Smooth muscle cell (in vitro differentiated cells): ENCODE measurements at regions not wholly inside any gene's neighbourhood (a gene's known extent, or its start where the extent isn't known, plus 50 kb on each side); places are given as distances from the start of the nearest gene placed in this dataset.
A peak's percentile ranks its signal among the peaks of the same experiment; 100 is the strongest.

Experiments
- DNase-seq: peaks from one replicate; lab custom pipeline; 2025; ENCODE audit not compliant: unreplicated experiment; lab: John Stamatoyannopoulos, UW
- H2AFZ ChIP-seq: fragments of 200-600 bp; sonication (generic); 2 replicates; pipeline ENCODE4 v1.6.0; 2016; ENCODE audit warnings: antibody characterized with exemption, low read depth, mild to moderate bottlenecking
- H3F3A ChIP-seq: fragments of 200-600 bp; sonication (generic); 2 replicates; pipeline ENCODE4 v1.6.0; 2017; ENCODE audit warnings: antibody characterized with exemption, low read depth
- H3K27ac ChIP-seq: fragments of 200-600 bp; sonication (generic); 2 replicates; pipeline ENCODE4 v1.5.1; 2016; ENCODE audit warnings: low read depth, mild to moderate bottlenecking
- H3K27me3 ChIP-seq: fragments of 200-600 bp; sonication (generic); 2 replicates; pipeline ENCODE4 v1.6.1; 2016; ENCODE audit warnings: low read depth, mild to moderate bottlenecking
- H3K36me3 ChIP-seq: fragments of 200-600 bp; sonication (generic); 2 replicates; pipeline ENCODE4 v1.5.1; 2016; ENCODE audit warnings: low read depth
- H3K4me1 ChIP-seq: fragments of 200-600 bp; sonication (generic); 2 replicates; pipeline ENCODE4 v1.5.1; 2016; ENCODE audit warnings: low read depth
- H3K4me2 ChIP-seq: fragments of 200-600 bp; sonication (generic); 2 replicates; pipeline ENCODE4 v1.6.0; 2016; ENCODE audit warnings: mild to moderate bottlenecking
- H3K4me3 ChIP-seq: fragments of 200-600 bp; sonication (generic); 2 replicates; pipeline ENCODE4 v1.5.1; 2016; ENCODE audit warnings: mild to moderate bottlenecking
- H3K79me2 ChIP-seq: fragments of 200-600 bp; sonication (generic); 2 replicates; pipeline ENCODE4 v1.6.0; 2016; ENCODE audit warnings: low read depth, mild to moderate bottlenecking
- H3K9ac ChIP-seq: fragments of 200-600 bp; sonication (generic); 2 replicates; pipeline ENCODE4 v1.6.0; 2016; ENCODE audit warnings: low read depth
- H3K9me3 ChIP-seq: fragments of 200-600 bp; sonication (generic); replicated peaks from 2 replicates; pipeline ENCODE4 v1.5.1; 2016; ENCODE audit warnings: low read depth
- H4K20me1 ChIP-seq: fragments of 200-600 bp; sonication (generic); 2 replicates; pipeline ENCODE4 v1.6.0; 2016; ENCODE audit warnings: low read depth
- CTCF ChIP-seq: fragments of 200-600 bp; sonication (generic); IDR thresholded peaks from 2 replicates; pipeline ENCODE4 v1.5.1; 2017; ENCODE audit warnings: borderline replicate concordance, mild to moderate bottlenecking, antibody characterized with exemption; ENCODE audit not compliant: insufficient read depth, poor library complexity, severe bottlenecking
- WGBS: methylation state at CpG from one replicate; pipeline ENCODE4 v1.1.7; 2016; ENCODE audit warnings: low lambda C conversion rate; 5-methylcytosine and 5-hydroxymethylcytosine counted together

GRCh38 chr20:52083627-52084232 is 107.8 kb downstream of the ZFP64 start:
- peak; percentile 69 for TF ChIP-seq CTCF
- 46% methylated on average over 11 of the region's 11 CpGs for WGBS
- H3K4me1 ChIP-seq: peaks cover 11% of the 10 kb centered on the region
- no peak overlapping the region for H2AFZ ChIP-seq
- DNase-seq: no peak
- H3K36me3 ChIP-seq: peaks cover 18% of the 10 kb centered on the region
- no peak overlapping the region for H3K9ac ChIP-seq
- no peaks in the 10 kb centered on the region for H3K27me3 ChIP-seq
- H4K20me1 ChIP-seq: no peaks in the 10 kb centered on the region
- no peak overlapping the region for H3K4me3 ChIP-seq
- no peak overlapping the region for H3K4me2 ChIP-seq
- no peaks in the 10 kb centered on the region for H3F3A ChIP-seq
- H3K27ac ChIP-seq: no peak overlapping the region
- H3K79me2 ChIP-seq: no peaks in the 10 kb centered on the region
- H3K9me3 ChIP-seq: no peaks in the 10 kb centered on the region

- DNase-seq: no peak
- Histone ChIP-seq H3K9me3 (no peaks in the 10 kb centered on the region), H3K4me3 (no peak overlapping the region), H3K36me3 (peaks cover 10% of the 10 kb centered on the region), H3K27ac (no peak overlapping the region), H3K4me1 (peaks cover 11% of the 10 kb centered on the region), H3K4me2 (no peak overlapping the region), H3K79me2 (no peaks in the 10 kb centered on the region), H3K9ac (no peak overlapping the region), H4K20me1 (no peaks in the 10 kb centered on the region), H3K27me3 (no peaks in the 10 kb centered on the region), H3F3A (no peaks in the 10 kb centered on the region), H2AFZ (no peak overlapping the region)
- TF ChIP-seq CTCF: no peak
Measured at GRCh38 chr20:52082612-52083011, 109.0 kb downstream of the ZFP64 start.

DNA sequence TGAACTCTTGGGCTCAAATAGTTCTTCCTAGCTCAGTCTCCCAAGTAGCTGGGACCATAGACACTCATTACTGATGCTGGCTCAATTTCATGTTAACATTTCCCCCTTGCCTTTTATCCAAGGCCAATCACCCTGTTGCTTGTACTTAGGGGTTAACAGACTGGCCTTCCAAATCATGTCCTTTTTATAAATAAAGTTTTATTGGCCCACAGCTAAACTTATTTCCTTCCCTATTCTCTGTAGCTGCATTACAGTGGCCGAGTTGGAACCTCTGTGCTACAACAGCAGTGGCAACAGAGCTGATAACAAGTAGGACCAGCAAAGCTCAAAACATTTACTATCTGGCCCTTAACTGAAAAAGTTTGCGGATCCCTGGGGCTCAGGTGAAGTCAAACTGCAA is 109.8 kb downstream of the ZFP64 start:
- Histone ChIP-seq H3K4me3 (no peak overlapping the region), H3K27ac (no peak overlapping the region), H3K9ac (no peak overlapping the region), H3K9me3 (no peaks in the 10 kb centered on the region), H3K4me2 (no peak overlapping the region), H2AFZ (no peak overlapping the region), H3F3A (no peaks in the 10 kb centered on the region), H3K36me3 (peaks cover 2% of the 10 kb centered on the region), H3K4me1 (peaks cover 11% of the 10 kb centered on the region), H4K20me1 (no peaks in the 10 kb centered on the region), H3K27me3 (no peaks in the 10 kb centered on the region), H3K79me2 (no peaks in the 10 kb centered on the region)
- no peak for TF ChIP-seq CTCF
- WGBS: 76% methylated on average over 2 of the region's 2 CpGs
- DNase-seq: no peak

- H3K9me3 ChIP-seq: no peaks in the 10 kb centered on the region
- 86% methylated on average over 5 of the region's 5 CpGs for WGBS
- no peaks in the 10 kb centered on the region for H3F3A ChIP-seq
- H3K79me2 ChIP-seq: no peaks in the 10 kb centered on the region
- no peak overlapping the region for H3K9ac ChIP-seq
- DNase-seq: no peak
- H3K27ac ChIP-seq: no peak overlapping the region
- H3K36me3 ChIP-seq: no peaks in the 10 kb centered on the region
- TF ChIP-seq CTCF: no peak
- no peaks in the 10 kb centered on the region for H4K20me1 ChIP-seq
- no peak overlapping the region for H3K4me3 ChIP-seq
- H3K4me1 ChIP-seq: peaks cover 11% of the 10 kb centered on the region
- no peak overlapping the region for H3K4me2 ChIP-seq
- H3K27me3 ChIP-seq: no peaks in the 10 kb centered on the region
- H2AFZ ChIP-seq: no peak overlapping the region
Measured at GRCh38 chr20:52081066-52081465, 110.5 kb downstream of the ZFP64 start.
